Small intestine (tissue), 7 donors: ENCODE measurements at regions not wholly inside any gene's neighbourhood (a gene's known extent, or its start where the extent isn't known, plus 50 kb on each side); places are given as distances from the start of the nearest gene placed in this dataset.

Experiments
- DNase-seq, 2 donors: peaks; one replicate each; pipeline versions ENCODE4 v3.0.0 to v3.0.0-alpha.2; 2013
- FAIRE-seq: peaks from 2 replicates; lab custom pipeline; 2012; peaks lifted over from hg19 to GRCh38; lab: Jason Lieb, UNC
- H3K27ac ChIP-seq, 3 donors: one replicate each; pipeline ENCODE4 v1.5.1; 2013; ENCODE audit warnings: low read length in 2 of 3, mild to moderate bottlenecking in 2 of 3, control low read depth in 1 of 3, inconsistent platforms in 1 of 3, low read depth in 1 of 3, moderate library complexity in 1 of 3
- H3K27me3 ChIP-seq, 3 donors: one replicate each; pipeline ENCODE4 v1.6.1; 2013; ENCODE audit warnings: low read length in 3 of 3, inconsistent platforms in 1 of 3; ENCODE audit not compliant: control insufficient read depth in 3 of 3, insufficient read depth in 3 of 3
- H3K36me3 ChIP-seq, 3 donors: one replicate each; pipeline ENCODE4 v1.6.1; 2013; ENCODE audit warnings: low read length in 3 of 3, inconsistent platforms in 1 of 3, low read depth in 1 of 3, mild to moderate bottlenecking in 1 of 3, moderate library complexity in 1 of 3; ENCODE audit not compliant: control insufficient read depth in 3 of 3, insufficient read depth in 2 of 3
- H3K4me1 ChIP-seq, 3 donors: one replicate each; pipeline ENCODE4 v1.6.1; 2013; ENCODE audit warnings: low read length in 2 of 3, inconsistent platforms in 1 of 3, low read depth in 1 of 3, mild to moderate bottlenecking in 1 of 3, moderate library complexity in 1 of 3; ENCODE audit not compliant: control insufficient read depth in 3 of 3, insufficient read depth in 2 of 3
- H3K4me3 ChIP-seq, 3 donors: one replicate each; pipeline ENCODE4 v1.5.1; 2013; ENCODE audit warnings: low read length in 3 of 3, control low read depth in 1 of 3, inconsistent platforms in 1 of 3, low read depth in 1 of 3, mild to moderate bottlenecking in 1 of 3, moderate library complexity in 1 of 3
- H3K9me3 ChIP-seq, 2 donors: one replicate each; pipeline ENCODE4 v1.6.1; 2013; ENCODE audit warnings: low read depth in 1 of 2, low read length in 1 of 2; ENCODE audit not compliant: control insufficient read depth in 2 of 2, insufficient read depth in 1 of 2
- WGBS, 3 donors: extraction: QIAGEN DNeasy Blood & Tissue Kit; methylation state at CpG; one replicate each; pipeline ENCODE4 v1.1.7; 2013; 5-methylcytosine and 5-hydroxymethylcytosine counted together
- donor health status: healthy with polysubstance abuse.
- donor health status: control.
- donor health status: control.
- donor health status: Bipolar disorder and iron deficiency.
- donor health status: healthy.

- no peak for FAIRE-seq
- no peak for DNase-seq
- H3K27ac ChIP-seq: no peak overlapping the region
- no peaks in the 10 kb centered on the region for H3K36me3 ChIP-seq
- H3K27me3 ChIP-seq: no peaks in the 10 kb centered on the region
- H3K4me1 ChIP-seq: no peaks in the 10 kb centered on the region
- no peak overlapping the region for H3K4me3 ChIP-seq
- no peaks in the 10 kb centered on the region for H3K9me3 ChIP-seq
These were observed 221.1 kb upstream of the ITM2A start for GRCh38 chrX:79588233-79588632.

GRCh38 chrX:79573760-79574159 lies 206.6 kb upstream of the ITM2A start:
- no peaks in the 10 kb centered on the region for H3K27me3 ChIP-seq

GRCh38 chrX:79572566-79572965 lies 205.4 kb upstream of the ITM2A start:
- Histone ChIP-seq H3K9me3 (no peaks in the 10 kb centered on the region), H3K27me3 (no peaks in the 10 kb centered on the region), H3K27ac (no peak overlapping the region), H3K4me3 (no peak overlapping the region), H3K36me3 (no peaks in the 10 kb centered on the region), H3K4me1 (peaks cover 0 to 6% (median 0%) of the 10 kb centered on the region in 3 donors)
- DNase-seq: no peak
- no peak for FAIRE-seq
- WGBS, 3 donors: 59 to 79% (median 68%) methylated on average over 6 of the region's 6 CpGs

More at GRCh38 chrX:79573760-79574159, 206.6 kb upstream of the ITM2A start:
- FAIRE-seq: peak; percentile 84
- no peaks in the 10 kb centered on the region for H3K36me3 ChIP-seq
- 9 to 47% (median 9%) methylated on average over 1 of the region's 1 CpG for WGBS, 3 donors
- no peak overlapping the region for H3K4me3 ChIP-seq
- H3K9me3 ChIP-seq: no peaks in the 10 kb centered on the region
- peaks cover 0 to 6% (median 0%) of the 10 kb centered on the region in 3 donors for H3K4me1 ChIP-seq
- peak; percentile 13 to 48 for DNase-seq
- no peak overlapping the region for H3K27ac ChIP-seq

GRCh38 chrX:79570524-79571240 lies 203.5 kb upstream of the ITM2A start:
- Histone ChIP-seq H3K27ac (no peak overlapping the region), H3K27me3 (no peaks in the 10 kb centered on the region), H3K4me1 (peaks cover 0 to 6% (median 0%) of the 10 kb centered on the region in 3 donors), H3K4me3 (no peak overlapping the region), H3K9me3 (no peaks in the 10 kb centered on the region), H3K36me3 (no peaks in the 10 kb centered on the region)
- FAIRE-seq: no peak
- 61 to 91% (median 77%) methylated on average over 8 of the region's 8 CpGs for WGBS, 3 donors
- no peak for DNase-seq

- DNase-seq (no peak), FAIRE-seq (no peak)
- Histone ChIP-seq H3K4me3 (no peak overlapping the region), H3K9me3 (no peaks in the 10 kb centered on the region), H3K27ac (no peak overlapping the region), H3K36me3 (no peaks in the 10 kb centered on the region), H3K4me1 (no peaks in the 10 kb centered on the region), H3K27me3 (no peaks in the 10 kb centered on the region)
These were observed 201.2 kb upstream of the ITM2A start for GRCh38 chrX:79568309-79568708.

GRCh38 chrX:79564362-79564761 lies 197.2 kb upstream of the ITM2A start:
- H3K27ac ChIP-seq: no peak overlapping the region
- FAIRE-seq: no peak

GRCh38 chrX:79559290-79559689 lies 192.2 kb upstream of the ITM2A start:
- DNase-seq (no peak), FAIRE-seq (no peak)
- Histone ChIP-seq H3K9me3 (peaks cover 0 to 6% of the 10 kb centered on the region in 2 donors), H3K4me1 (no peaks in the 10 kb centered on the region), H3K36me3 (no peaks in the 10 kb centered on the region), H3K4me3 (no peak overlapping the region), H3K27ac (no peak overlapping the region), H3K27me3 (no peaks in the 10 kb centered on the region)
- 17 to 35% (median 21%) methylated on average over 2 of the region's 2 CpGs for whole genome bisulfite sequencing, 3 donors

More at GRCh38 chrX:79564362-79564761, 197.2 kb upstream of the ITM2A start:
- Histone ChIP-seq H3K36me3 (no peaks in the 10 kb centered on the region), H3K4me3 (no peak overlapping the region), H3K4me1 (no peaks in the 10 kb centered on the region), H3K9me3 (no peaks in the 10 kb centered on the region), H3K27me3 (no peaks in the 10 kb centered on the region)
- 48 to 90% (median 84%) methylated on average over 2 of the region's 2 CpGs for WGBS, 3 donors
- no peak for DNase-seq

- Histone ChIP-seq H3K36me3 (no peaks in the 10 kb centered on the region), H3K27ac (no peak overlapping the region), H3K4me1 (no peaks in the 10 kb centered on the region), H3K27me3 (no peaks in the 10 kb centered on the region), H3K4me3 (no peak overlapping the region), H3K9me3 (peaks cover 0 to 6% of the 10 kb centered on the region in 2 donors)
- FAIRE-seq (no peak), DNase-seq (no peak)
These were observed 190.1 kb upstream of the ITM2A start for GRCh38 chrX:79557212-79557611.

GRCh38 chrX:79556800-79557199 lies 189.7 kb upstream of the ITM2A start:
- H3K4me1 ChIP-seq: no peaks in the 10 kb centered on the region
- DNase-seq (no peak), FAIRE-seq (no peak)
- H3K36me3 ChIP-seq: no peaks in the 10 kb centered on the region
- no peak overlapping the region for H3K4me3 ChIP-seq
- H3K27me3 ChIP-seq: no peaks in the 10 kb centered on the region
- H3K9me3 ChIP-seq: peaks cover 0 to 6% of the 10 kb centered on the region in 2 donors
- 1 to 3% (median 3%) methylated on average over 2 of the region's 2 CpGs for WGBS, 3 donors
- H3K27ac ChIP-seq: no peak overlapping the region
